AG10803 (cell line): ENCODE measurements at regions not wholly inside any gene's neighbourhood (a gene's known extent, or its start where the extent isn't known, plus 50 kb on each side); places are given as distances from the start of the nearest gene placed in this dataset.

Experiments
- DNase-seq: peaks from one replicate; pipeline ENCODE4 v3.0.0; 2010; ENCODE audit warnings: low read depth
- H3K4me3 ChIP-seq: 2 replicates; pipeline ENCODE4 v1.5.1; 2011; ENCODE audit warnings: mild to moderate bottlenecking, low read length, control low read depth
- CTCF ChIP-seq: conservative IDR thresholded peaks from 2 replicates; pipeline ENCODE4 v1.5.1; 2011; ENCODE audit warnings: mild to moderate bottlenecking, low read length, control low read depth, inconsistent platforms

GRCh38 chr15:70523616-70524015 is 239.7 kb downstream of the UACA start:
- H3K4me3 ChIP-seq: no peak overlapping the region
- no peak for TF ChIP-seq CTCF
- DNase-seq: no peak

GRCh38 chr15:70523192-70523591 is 240.2 kb downstream of the UACA start:
- no peak for TF ChIP-seq CTCF
- H3K4me3 ChIP-seq: no peak overlapping the region
- DNase-seq: no peak

GRCh38 chr15:70522323-70522966 is 240.9 kb downstream of the UACA start:
- no peak overlapping the region for H3K4me3 ChIP-seq
- no peak for DNase-seq
- TF ChIP-seq CTCF: no peak

GRCh38 chr15:70521576-70522322 is 241.6 kb downstream of the UACA start:
- no peak overlapping the region for H3K4me3 ChIP-seq
- TF ChIP-seq CTCF: no peak
- no peak for DNase-seq

GRCh38 chr15:70519616-70520015 is 243.7 kb downstream of the UACA start:
- DNase-seq: no peak
- no peak for TF ChIP-seq CTCF
- H3K4me3 ChIP-seq: no peak overlapping the region

GRCh38 chr15:70519004-70519365 is 244.4 kb downstream of the UACA start:
- no peak overlapping the region for H3K4me3 ChIP-seq

More at GRCh38 chr15:70519004-70519365, 244.4 kb downstream of the UACA start:
- DNase-seq: no peak
- no peak for TF ChIP-seq CTCF
